H9 (cell line): ENCODE measurements at regions not wholly inside any gene's neighbourhood (a gene's known extent, or its start where the extent isn't known, plus 50 kb on each side); places are given as distances from the start of the nearest gene placed in this dataset.

Source experiments
- DNase-seq: peaks from one replicate; pipeline ENCODE4 v3.0.0-alpha.2; 2017
- H2AFZ ChIP-seq: one replicate; pipeline ENCODE4 v1.6.1; 2013; ENCODE audit warnings: mild to moderate bottlenecking, low read length, control low read depth, moderate library complexity
- H2AK5ac ChIP-seq: 2 replicates; pipeline ENCODE4 v1.6.1; 2013; ENCODE audit warnings: low read length, control low read depth, mixed read lengths; ENCODE audit not compliant: insufficient read length
- H2BK120ac ChIP-seq: one replicate; pipeline ENCODE4 v1.6.1; 2013; ENCODE audit warnings: low read depth, mild to moderate bottlenecking, low read length, control low read depth, inconsistent platforms; ENCODE audit not compliant: poor library complexity, severe bottlenecking
- H2BK12ac ChIP-seq: 2 replicates; pipeline ENCODE4 v1.6.1; 2013; ENCODE audit warnings: low read length, control low read depth, mixed read lengths, low read depth; ENCODE audit not compliant: insufficient read length
- H2BK15ac ChIP-seq: 2 replicates; pipeline ENCODE4 v1.6.1; 2013; ENCODE audit warnings: low read depth, low read length, control low read depth
- H2BK20ac ChIP-seq: one replicate; pipeline ENCODE4 v1.6.1; 2013; ENCODE audit warnings: low read depth, mild to moderate bottlenecking, low read length, control low read depth, inconsistent platforms; ENCODE audit not compliant: poor library complexity, severe bottlenecking
- H2BK5ac ChIP-seq: 2 replicates; pipeline ENCODE4 v1.6.1; 2013; ENCODE audit warnings: low read length, control low read depth, mixed read lengths; ENCODE audit not compliant: insufficient read length
- H3K14ac ChIP-seq: 2 replicates; pipeline ENCODE4 v1.6.1; 2013; ENCODE audit warnings: low read length, control low read depth; ENCODE audit not compliant: insufficient read depth
- H3K18ac ChIP-seq: 2 replicates; pipeline ENCODE4 v1.6.1; 2013; ENCODE audit warnings: low read depth, mild to moderate bottlenecking, mixed read lengths, low read length, control low read depth; ENCODE audit not compliant: insufficient read length
- H3K23ac ChIP-seq: 2 replicates; pipeline ENCODE4 v1.6.1; 2013; ENCODE audit warnings: low read length, control low read depth, mixed read lengths, low read depth; ENCODE audit not compliant: insufficient read length
- H3K23me2 ChIP-seq: 2 replicates; pipeline ENCODE4 v1.6.1; 2013; ENCODE audit warnings: low read depth, mild to moderate bottlenecking, mixed read lengths, low read length, control low read depth; ENCODE audit not compliant: insufficient read length, poor library complexity, severe bottlenecking
- H3K27ac ChIP-seq: 2 replicates; pipeline ENCODE4 v1.5.1; 2013; ENCODE audit warnings: low read length, control low read depth, mixed read lengths, low read depth; ENCODE audit not compliant: insufficient read length
- H3K27me3 ChIP-seq: 2 replicates; pipeline ENCODE4 v1.6.1; 2013; ENCODE audit warnings: low read length, control low read depth, inconsistent platforms; ENCODE audit not compliant: insufficient read depth
- H3K4ac ChIP-seq: 2 replicates; pipeline ENCODE4 v1.6.1; 2013; ENCODE audit warnings: low read depth, mild to moderate bottlenecking, control low read depth, inconsistent platforms, low read length, moderate library complexity
- H3K4me1 ChIP-seq: 2 replicates; pipeline ENCODE4 v1.6.1; 2013; ENCODE audit warnings: low read length, control low read depth, inconsistent platforms; ENCODE audit not compliant: insufficient read depth
- H3K4me2 ChIP-seq: 2 replicates; pipeline ENCODE4 v1.6.1; 2013; ENCODE audit warnings: low read length, control low read depth, mixed read lengths; ENCODE audit not compliant: insufficient read length, insufficient read depth
- H3K56ac ChIP-seq: 2 replicates; pipeline ENCODE4 v1.6.1; 2013; ENCODE audit warnings: low read depth, mild to moderate bottlenecking, mixed read lengths, low read length, control low read depth; ENCODE audit not compliant: insufficient read length
- H3K79me1 ChIP-seq: 2 replicates; pipeline ENCODE4 v1.6.1; 2013; ENCODE audit warnings: low read depth, mild to moderate bottlenecking, moderate library complexity, low read length, control low read depth, inconsistent platforms; ENCODE audit not compliant: insufficient read depth, poor library complexity, severe bottlenecking
- H3K79me2 ChIP-seq: 2 replicates; pipeline ENCODE4 v1.6.1; 2013; ENCODE audit warnings: low read length, control low read depth, inconsistent platforms; ENCODE audit not compliant: insufficient read depth
- H3K9ac ChIP-seq: 2 replicates; pipeline ENCODE4 v1.6.1; 2013; ENCODE audit warnings: low read length, control low read depth, mixed read lengths; ENCODE audit not compliant: insufficient read length; ENCODE audit errors: extremely low read depth
- H3K9me3 ChIP-seq: one replicate; pipeline ENCODE4 v1.6.1; 2013; ENCODE audit warnings: low read depth, low read length, inconsistent platforms; ENCODE audit not compliant: control insufficient read depth
- H3T11ph ChIP-seq: one replicate; pipeline ENCODE4 v1.6.1; 2013; ENCODE audit warnings: mild to moderate bottlenecking, low read length, control low read depth, inconsistent platforms
- H4K20me1 ChIP-seq: one replicate; pipeline ENCODE4 v1.6.1; 2013; ENCODE audit not compliant: control insufficient read depth, insufficient read length, insufficient read depth
- H4K5ac ChIP-seq: 2 replicates; pipeline ENCODE4 v1.6.1; 2013; ENCODE audit warnings: low read depth, mild to moderate bottlenecking, mixed read lengths, low read length, control low read depth; ENCODE audit not compliant: insufficient read length
- H4K8ac ChIP-seq: replicated peaks from 2 replicates; pipeline ENCODE4 v1.6.1; 2013; ENCODE audit warnings: low read length, control low read depth, mixed read lengths, low read depth; ENCODE audit not compliant: insufficient read length
- H4K91ac ChIP-seq: 2 replicates; pipeline ENCODE4 v1.6.1; 2013; ENCODE audit warnings: low read depth, mild to moderate bottlenecking, moderate library complexity, mixed read lengths, low read length, control low read depth; ENCODE audit not compliant: insufficient read length
- H3K27ac Mint-ChIP-seq, 3 experiments: 2 replicates in 2 of 3; 3 replicates in 1 of 3; pipeline ENCODE4 v1.8.0; 2020 to 2021; ENCODE audit warnings: mixed read lengths in 3 of 3, mild to moderate bottlenecking in 1 of 3, moderate library complexity in 1 of 3
- H3K27me3 Mint-ChIP-seq: 2 replicates; pipeline ENCODE4 v1.8.0; 2021; ENCODE audit warnings: low read depth, mild to moderate bottlenecking, moderate library complexity, mixed read lengths
- H3K36me3 Mint-ChIP-seq, 3 experiments: 2 replicates in 2 of 3; 3 replicates in 1 of 3; pipeline ENCODE4 v1.8.0; 2020 to 2021; ENCODE audit warnings: low read depth in 3 of 3, mixed read lengths in 3 of 3; ENCODE audit not compliant: insufficient read depth in 1 of 3
- H3K4me1 Mint-ChIP-seq, 2 experiments: 2 replicates each; pipeline ENCODE4 v1.8.0; 2020; ENCODE audit warnings: mixed read lengths in 2 of 2
- H3K4me3 Mint-ChIP-seq, 2 experiments: 2 replicates in 1 of 2; 3 replicates in 1 of 2; pipeline ENCODE4 v1.8.0; 2020 to 2021; ENCODE audit warnings: mild to moderate bottlenecking in 2 of 2, mixed read lengths in 2 of 2, moderate library complexity in 1 of 2
- H3K9me3 Mint-ChIP-seq, 2 experiments: 2 replicates in 1 of 2; 3 replicates in 1 of 2; pipeline ENCODE4 v1.8.0; 2020; ENCODE audit warnings: mild to moderate bottlenecking in 2 of 2, mixed read lengths in 2 of 2, moderate library complexity in 1 of 2
- CTCF ChIP-seq: fragments of 200-600 bp; sonication (generic); conservative IDR thresholded peaks from 3 replicates; pipeline ENCODE4 v1.8.0; 2021; ENCODE audit warnings: antibody characterized with exemption, mild to moderate bottlenecking
- WGBS: extraction: QIAGEN DNeasy Blood & Tissue Kit; methylation state at CpG from one replicate; pipeline ENCODE4 v1.1.7; 2013; ENCODE audit warnings: missing lambda C conversion rate, low lambda C conversion rate, mixed read lengths; ENCODE audit not compliant: insufficient read length; ENCODE audit errors: extremely low coverage; 5-methylcytosine and 5-hydroxymethylcytosine counted together

GRCh38 chr7:25353196-25353595, 124.9 kb upstream of the NPVF start:
- no peak for DNase-seq
- Histone ChIP-seq H3K23ac (no peak overlapping the region), H3K9ac (no peak overlapping the region), H4K5ac (no peak overlapping the region), H2BK20ac (no peak overlapping the region), H2BK120ac (no peak overlapping the region), H3T11ph (no peak overlapping the region), H3K27me3 (no peaks in the 10 kb centered on the region), H4K20me1 (no peaks in the 10 kb centered on the region), H2BK15ac (no peak overlapping the region), H3K79me2 (no peaks in the 10 kb centered on the region), H3K23me2 (no peaks in the 10 kb centered on the region), H2AK5ac (no peak overlapping the region), H3K4me2 (no peak overlapping the region), H3K18ac (no peak overlapping the region), H3K4ac (no peak overlapping the region), H3K9me3 (no peaks in the 10 kb centered on the region), H2BK12ac (no peak overlapping the region), H4K91ac (no peak overlapping the region), H3K14ac (no peak overlapping the region), H3K79me1 (no peaks in the 10 kb centered on the region), H4K8ac (no peak overlapping the region), H3K56ac (no peak overlapping the region), H2AFZ (no peak overlapping the region), H3K4me1 (no peaks in the 10 kb centered on the region), H3K27ac (no peak overlapping the region), H2BK5ac (no peak overlapping the region)
- WGBS: no CpG with 5 or more reads among the region's 2 CpGs
- TF ChIP-seq CTCF: no peak
- H3K4me1 Mint-ChIP-seq: no peaks in the 10 kb centered on the region
- H3K27me3 Mint-ChIP-seq: no peaks in the 10 kb centered on the region
- H3K9me3 Mint-ChIP-seq: no peaks in the 10 kb centered on the region
- no peak overlapping the region for H3K4me3 Mint-ChIP-seq
- no peak overlapping the region for H3K27ac Mint-ChIP-seq
- H3K36me3 Mint-ChIP-seq: no peaks in the 10 kb centered on the region
